ENCODE measurements at regions not wholly inside any gene's neighbourhood (a gene's known extent, or its start where the extent isn't known, plus 50 kb on each side); places are given as distances from the start of the nearest gene placed in this dataset.
A peak's percentile ranks its signal among the peaks of the same experiment; 100 is the strongest.

- no peak for DNase-seq
Observed at GRCh38 chr13:111559612-111560403, 239.4 kb downstream of the TEX29 start.

- no peak for DNase-seq
Observed at GRCh38 chr13:111561091-111561781, 240.8 kb downstream of the TEX29 start.

- no peak for DNase-seq
Observed at GRCh38 chr13:111562716-111563115, 242.3 kb downstream of the TEX29 start.

GRCh38 chr13:111564606-111565005 is 244.2 kb downstream of the TEX29 start:
- no peak for DNase-seq

- no peak for DNase-seq
Observed at GRCh38 chr13:111565400-111565799, 245.0 kb downstream of the TEX29 start.

- DNase-seq = no peak
Observed at GRCh38 chr13:111566567-111566966, 246.1 kb downstream of the TEX29 start.

- DNase-seq = no peak
Observed at GRCh38 chr13:111567637-111568036, 247.2 kb downstream of the TEX29 start.

GRCh38 chr13:111568290-111568689 is 247.8 kb downstream of the TEX29 start:
- no peak for DNase-seq

- DNase-seq = no peak
Observed at GRCh38 chr13:111570911-111571310, 250.5 kb downstream of the TEX29 start.

- peak; percentile 90 for DNase-seq
Observed at GRCh38 chr13:111572956-111573761, 252.7 kb downstream of the TEX29 start.

GRCh38 chr13:111573801-111574200 is 253.4 kb downstream of the TEX29 start:
- DNase-seq = no peak

GRCh38 chr13:111575276-111575675 is 254.8 kb downstream of the TEX29 start:
- DNase-seq = no peak

- DNase-seq = no peak
Observed at GRCh38 chr13:111575719-111576118, 255.3 kb downstream of the TEX29 start.

GRCh38 chr13:111577208-111577828 is 256.9 kb downstream of the TEX29 start:
- DNase-seq = no peak

- no peak for DNase-seq
Observed at GRCh38 chr13:111577956-111578605, 257.6 kb downstream of the TEX29 start.

GRCh38 chr13:111584101-111584672 is 263.7 kb downstream of the TEX29 start:
- DNase-seq = no peak

GRCh38 chr13:111584870-111585269 is 264.4 kb downstream of the TEX29 start:
- DNase-seq = no peak

- no peak for DNase-seq
Observed at GRCh38 chr13:111586291-111586690, 265.8 kb downstream of the TEX29 start.

- no peak for DNase-seq
Observed at GRCh38 chr13:111587249-111587648, 266.8 kb downstream of the TEX29 start.

GRCh38 chr13:111589321-111589720 is 268.9 kb downstream of the TEX29 start:
- DNase-seq = no peak

GRCh38 chr13:111589992-111590391 is 269.6 kb downstream of the TEX29 start:
- no peak for DNase-seq

GRCh38 chr13:111590796-111591195 is 270.4 kb downstream of the TEX29 start:
- no peak for DNase-seq
